ENCODE measurements at regions not wholly inside any gene's neighbourhood (a gene's known extent, or its start where the extent isn't known, plus 50 kb on each side); places are given as distances from the start of the nearest gene placed in this dataset.

- no peak overlapping the region for H3K27ac Mint-ChIP-seq
- no peaks in the 10 kb centered on the region for H3K4me1 Mint-ChIP-seq
- POLR2A ChIA-PET: no interaction called here
- Histone ChIP-seq H2AFZ (ENCODE audit: insufficient read depth, low read depth, low read length, poor library complexity, severe bottlenecking) (no peak overlapping the region), H3K9me3 (ENCODE audit: control extremely low read depth in 1 of 3, control insufficient read depth in 2 of 3, insufficient read depth in 1 of 3, low read length in 2 of 3) (no peaks in the 10 kb centered on the region), H3K4me2 (replicated peaks; ENCODE audit: low read depth, low read length, poor library complexity, severe bottlenecking) (no peak overlapping the region), H3K79me2 (ENCODE audit: control insufficient read depth, insufficient read depth, low read length) (no peaks in the 10 kb centered on the region), H3K4me3 (ENCODE audit: control extremely low read depth in 1 of 5, extremely low read depth in 1 of 5, insufficient read depth in 1 of 5, low read depth in 2 of 5, low read length in 4 of 5) (no peak overlapping the region), H3K9ac (ENCODE audit: low read length) (no peak overlapping the region), H4K20me1 (ENCODE audit: control insufficient read depth, insufficient read depth, low read length, poor library complexity, severe bottlenecking) (no peaks in the 10 kb centered on the region), H3K4me1 (ENCODE audit: control insufficient read depth in 2 of 2, insufficient read depth in 2 of 2, low read length in 2 of 2) (no peaks in the 10 kb centered on the region), H3K36me3 (replicated peaks in 1 of 2; ENCODE audit: control extremely low read depth in 1 of 2, control insufficient read depth in 1 of 2, extremely low read depth in 1 of 2, insufficient read depth in 2 of 2, low read length in 1 of 2) (no peaks in the 10 kb centered on the region), H3K27ac (ENCODE audit: low read length in 2 of 2) (no peak overlapping the region), H3K27me3 (replicated peaks in 1 of 4; ENCODE audit: control extremely low read depth in 1 of 4, control insufficient read depth in 3 of 4, insufficient read depth in 4 of 4, low read length in 3 of 4) (peaks cover 0 to 3% (median 0%) of the 10 kb centered on the region in 4 experiments)
- H3K9me3 Mint-ChIP-seq (ENCODE audit: insufficient read depth): peaks cover under 1% of the 10 kb centered on the region
- CTCF ChIA-PET: interaction anchor here (0.5 kb wide), 1 partner anchor 126 kb away, joined by 5 read pairs; no protein-coding TSS in a partner anchor
- no peak for ATAC-seq (ENCODE audit: low read depth)
- TF ChIP-seq, protein P1, sequence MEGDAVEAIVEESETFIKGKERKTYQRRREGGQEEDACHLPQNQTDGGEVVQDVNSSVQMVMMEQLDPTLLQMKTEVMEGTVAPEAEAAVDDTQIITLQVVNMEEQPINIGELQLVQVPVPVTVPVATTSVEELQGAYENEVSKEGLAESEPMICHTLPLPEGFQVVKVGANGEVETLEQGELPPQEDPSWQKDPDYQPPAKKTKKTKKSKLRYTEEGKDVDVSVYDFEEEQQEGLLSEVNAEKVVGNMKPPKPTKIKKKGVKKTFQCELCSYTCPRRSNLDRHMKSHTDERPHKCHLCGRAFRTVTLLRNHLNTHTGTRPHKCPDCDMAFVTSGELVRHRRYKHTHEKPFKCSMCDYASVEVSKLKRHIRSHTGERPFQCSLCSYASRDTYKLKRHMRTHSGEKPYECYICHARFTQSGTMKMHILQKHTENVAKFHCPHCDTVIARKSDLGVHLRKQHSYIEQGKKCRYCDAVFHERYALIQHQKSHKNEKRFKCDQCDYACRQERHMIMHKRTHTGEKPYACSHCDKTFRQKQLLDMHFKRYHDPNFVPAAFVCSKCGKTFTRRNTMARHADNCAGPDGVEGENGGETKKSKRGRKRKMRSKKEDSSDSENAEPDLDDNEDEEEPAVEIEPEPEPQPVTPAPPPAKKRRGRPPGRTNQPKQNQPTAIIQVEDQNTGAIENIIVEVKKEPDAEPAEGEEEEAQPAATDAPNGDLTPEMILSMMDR (IDR thresholded peaks at IDR 0.05): no peak
- TF ChIP-seq EZH2 (IDR thresholded peaks at IDR 0.05; ENCODE audit: borderline replicate concordance, insufficient read depth, low read depth, low read length, poor library complexity, severe bottlenecking): no peak
- WGBS (ENCODE audit: insufficient coverage): no CpG with 5 or more reads among the region's 5 CpGs
- H3K27me3 Mint-ChIP-seq: peaks cover 3% of the 10 kb centered on the region
- intact Hi-C loops (cut with micrococcal nuclease): no loop called here
- DNase-seq: no peak
- H3K4me3 Mint-ChIP-seq: no peak overlapping the region
Measured at GRCh38 chr6:152874267-152874666, 108.6 kb downstream of the FBXO5 start.

DNA sequence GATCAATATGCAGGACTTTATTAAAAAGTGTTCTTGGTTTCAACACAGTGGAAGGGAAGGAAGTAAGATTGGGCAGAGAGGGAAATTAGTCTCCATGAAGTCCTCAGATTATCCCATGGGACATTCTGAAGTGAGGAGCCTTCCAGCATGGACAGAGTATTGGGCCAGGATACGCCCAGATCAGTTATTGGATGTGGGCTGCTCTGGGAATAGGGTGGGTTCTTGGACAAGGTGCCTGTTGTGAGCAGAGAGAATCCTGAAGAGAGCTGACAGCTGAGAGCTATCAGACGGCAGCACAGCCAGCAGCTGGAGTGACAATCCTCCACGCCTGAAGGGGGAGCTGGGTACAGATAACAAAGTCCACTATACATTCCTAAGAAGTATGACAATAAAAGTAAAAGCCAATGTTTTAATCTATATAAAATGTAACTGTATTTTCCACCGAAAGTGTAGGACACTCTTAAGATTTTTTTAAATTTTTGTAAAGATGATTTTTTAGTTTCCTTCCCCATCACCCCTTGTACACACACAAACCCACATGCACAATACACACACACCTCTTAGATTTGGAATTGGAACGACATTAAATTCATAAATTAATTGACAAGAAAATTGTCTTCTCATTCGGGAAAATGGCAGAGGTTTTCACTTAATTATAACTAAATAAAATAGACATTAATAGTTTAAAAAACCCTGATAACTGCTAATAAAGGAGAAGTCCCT is 107.8 kb downstream of the FBXO5 start:
- Mint-ChIP-seq H3K4me3 (no peak overlapping the region), H3K27me3 (peaks cover 7% of the 10 kb centered on the region), H3K9me3 (ENCODE audit: insufficient read depth) (peaks cover 7% of the 10 kb centered on the region), H3K4me1 (no peaks in the 10 kb centered on the region), H3K27ac (no peak overlapping the region)
- no peaks in the 10 kb centered on the region for H3K9me3 ChIP-seq (ENCODE audit: control extremely low read depth in 1 of 3, control insufficient read depth in 2 of 3, insufficient read depth in 1 of 3, low read length in 2 of 3)
- H3K36me3 ChIP-seq (replicated peaks in 1 of 2; ENCODE audit: control extremely low read depth in 1 of 2, control insufficient read depth in 1 of 2, extremely low read depth in 1 of 2, insufficient read depth in 2 of 2, low read length in 1 of 2): no peaks in the 10 kb centered on the region
- DNase-seq (no peak), ATAC-seq (ENCODE audit: low read depth) (no peak)
- WGBS (ENCODE audit: insufficient coverage): no CpG with 5 or more reads among the region's 6 CpGs
- TF ChIP-seq, protein P1 (IDR thresholded peaks at IDR 0.05): no peak
- TF ChIP-seq EZH2 (IDR thresholded peaks at IDR 0.05; ENCODE audit: borderline replicate concordance, insufficient read depth, low read depth, low read length, poor library complexity, severe bottlenecking): no peak
- H4K20me1 ChIP-seq (ENCODE audit: control insufficient read depth, insufficient read depth, low read length, poor library complexity, severe bottlenecking): no peaks in the 10 kb centered on the region
- ChIA-PET POLR2A (no interaction called here), CTCF (interaction anchor here (0.5 kb wide), 1 partner anchor 125 kb away, joined by 5 read pairs; no protein-coding TSS in a partner anchor)
- no peak overlapping the region for H3K27ac ChIP-seq (ENCODE audit: low read length in 2 of 2)
- H3K4me1 ChIP-seq (ENCODE audit: control insufficient read depth in 2 of 2, insufficient read depth in 2 of 2, low read length in 2 of 2): no peaks in the 10 kb centered on the region
- H3K9ac ChIP-seq (ENCODE audit: low read length): no peak overlapping the region
- H3K4me3 ChIP-seq (ENCODE audit: control extremely low read depth in 1 of 5, extremely low read depth in 1 of 5, insufficient read depth in 1 of 5, low read depth in 2 of 5, low read length in 4 of 5): no peak overlapping the region
- H2AFZ ChIP-seq (ENCODE audit: insufficient read depth, low read depth, low read length, poor library complexity, severe bottlenecking): no peak overlapping the region
- H3K4me2 ChIP-seq (replicated peaks; ENCODE audit: low read depth, low read length, poor library complexity, severe bottlenecking): no peak overlapping the region
- H3K27me3 ChIP-seq (replicated peaks in 1 of 4; ENCODE audit: control extremely low read depth in 1 of 4, control insufficient read depth in 3 of 4, insufficient read depth in 4 of 4, low read length in 3 of 4): peaks cover 0 to 3% (median 0%) of the 10 kb centered on the region in 4 experiments
- H3K79me2 ChIP-seq (ENCODE audit: control insufficient read depth, insufficient read depth, low read length): no peaks in the 10 kb centered on the region
- intact Hi-C loops (cut with micrococcal nuclease): no loop called here
